Vagina (tissue), 2 donors: ENCODE measurements at regions not wholly inside any gene's neighbourhood (a gene's known extent, or its start where the extent isn't known, plus 50 kb on each side); places are given as distances from the start of the nearest gene placed in this dataset.

ENCODE experiments used
- CTCF ChIP-seq, 3 experiments: fragments of 450-650 bp in 2 of 3; fragments of 200-600 bp in 1 of 3; sonication (generic) in 1 of 3; IDR thresholded peaks; one replicate each; pipeline ENCODE4 v1.5.1; 2017 to 2019; ENCODE audit warnings: antibody characterized with exemption in 3 of 3, mild to moderate bottlenecking in 2 of 3, moderate library complexity in 2 of 3
- POLR2A ChIP-seq, 2 donors: fragments of 450-650 bp; IDR thresholded peaks; one replicate each; pipeline ENCODE4 v1.6.1; 2017; ENCODE audit warnings: antibody characterized with exemption in 2 of 2, mild to moderate bottlenecking in 2 of 2, moderate library complexity in 2 of 2
- POLR2AphosphoS5 ChIP-seq, 2 donors: sonication (generic); formaldehyde crosslinking; IDR thresholded peaks; one replicate each; pipeline ENCODE4 v1.9.0; 2017; ENCODE audit warnings: antibody characterized with exemption in 2 of 2, mild to moderate bottlenecking in 2 of 2, low read depth in 1 of 2; ENCODE audit not compliant: insufficient read depth in 1 of 2

- TF ChIP-seq POLR2A (IDR thresholded peaks at IDR 0.05) = no peak
- TF ChIP-seq CTCF (IDR thresholded peaks at IDR 0.05) = no peak
- no peak for TF ChIP-seq POLR2AphosphoS5 (IDR thresholded peaks at IDR 0.05; ENCODE audit: insufficient read depth in 1 of 2, low read depth in 1 of 2)
Observed at GRCh38 chr21:38959692-38960061, 153.9 kb downstream of the ETS2 start.
